H1 (cell line): ENCODE measurements at regions not wholly inside any gene's neighbourhood (a gene's known extent, or its start where the extent isn't known, plus 50 kb on each side); places are given as distances from the start of the nearest gene placed in this dataset.

Experiments used
- CTCF ChIA-PET: fragments of 300-600 bp; sonication (Branson Sonifier 250); formaldehyde crosslinking; loops from one replicate; lab custom pipeline; 2021; ENCODE audit not compliant: partially characterized antibody; lab: Charles Lee
- POLR2A ChIA-PET: fragments of 300-600 bp; sonication (Branson Sonifier 250); formaldehyde crosslinking; loops from one replicate; lab custom pipeline; 2021; ENCODE audit warnings: inconsistent platforms; ENCODE audit not compliant: partially characterized antibody; lab: Charles Lee
- DNase-seq, 2 experiments: peaks; one replicate each; pipeline versions ENCODE4 v3.0.0 to v3.0.0-alpha.2; 2010 to 2022; ENCODE audit warnings: low spot score in 2 of 2, low read depth in 1 of 2, mixed read lengths in 1 of 2
- FAIRE-seq: peaks from 2 replicates; lab custom pipeline; 2011; peaks lifted over from hg19 to GRCh38; lab: Jason Lieb, UNC
- H2AFZ ChIP-seq: 2 replicates; pipeline ENCODE4 v1.8.1; 2012; ENCODE audit warnings: low read length, inconsistent platforms
- H2AK5ac ChIP-seq: 2 replicates; pipeline ENCODE4 v1.6.1; 2013; ENCODE audit warnings: low read depth, low read length
- H2BK120ac ChIP-seq: replicated peaks from 2 replicates; pipeline ENCODE3; 2013; ENCODE audit warnings: low read depth, low read length, inconsistent platforms
- H2BK12ac ChIP-seq: 2 replicates; pipeline ENCODE4 v1.6.1; 2013; ENCODE audit warnings: low read depth, low read length
- H2BK15ac ChIP-seq: 2 replicates; pipeline ENCODE4 v1.6.1; 2013; ENCODE audit warnings: low read length
- H2BK20ac ChIP-seq: 2 replicates; pipeline ENCODE4 v1.6.1; 2013; ENCODE audit warnings: low read length
- H2BK5ac ChIP-seq: 2 replicates; pipeline ENCODE4 v1.6.1; 2013; ENCODE audit warnings: low read depth, low read length
- H3K14ac ChIP-seq: 2 replicates; pipeline ENCODE4 v1.6.1; 2013; ENCODE audit warnings: inconsistent platforms; ENCODE audit not compliant: insufficient read length
- H3K18ac ChIP-seq: 2 replicates; pipeline ENCODE4 v1.6.1; 2013; ENCODE audit warnings: low read length; ENCODE audit errors: extremely low read depth
- H3K23ac ChIP-seq: 2 replicates; pipeline ENCODE4 v1.6.1; 2013; ENCODE audit warnings: inconsistent platforms; ENCODE audit not compliant: insufficient read length
- H3K23me2 ChIP-seq: 2 replicates; pipeline ENCODE4 v1.6.1; 2013; ENCODE audit warnings: low read depth, low read length
- H3K27ac ChIP-seq: 2 replicates; pipeline ENCODE4 v1.6.1; 2011; ENCODE audit warnings: low read depth, low read length, inconsistent platforms
- H3K27me3 ChIP-seq, 4 experiments: replicated peaks in 1 of 4; 1 replicate in 1 of 4; 2 replicates in 3 of 4; pipeline versions ENCODE4 v1.6.1 to v1.8.1; 2011 to 2013; ENCODE audit warnings: low read length in 3 of 4, mild to moderate bottlenecking in 3 of 4, inconsistent platforms in 2 of 4, mixed read lengths in 2 of 4, moderate library complexity in 1 of 4; ENCODE audit not compliant: control insufficient read depth in 3 of 4, insufficient read depth in 3 of 4; ENCODE audit errors: extremely low read depth in 1 of 4
- H3K36me3 ChIP-seq, 4 experiments: 2 replicates each; pipeline versions ENCODE4 v1.6.1 to v1.8.1; 2011 to 2013; ENCODE audit warnings: mild to moderate bottlenecking in 4 of 4, low read length in 3 of 4, moderate library complexity in 2 of 4, control low read depth in 1 of 4, inconsistent platforms in 1 of 4; ENCODE audit not compliant: insufficient read depth in 4 of 4, control insufficient read depth in 2 of 4
- H3K4ac ChIP-seq: replicated peaks from 2 replicates; pipeline ENCODE3; 2013; ENCODE audit warnings: low read length, low read depth, mixed read lengths, inconsistent platforms; ENCODE audit not compliant: insufficient read length
- H3K4me1 ChIP-seq, 4 experiments: replicated peaks in 1 of 4; 1 replicate in 1 of 4; 2 replicates in 3 of 4; pipeline versions ENCODE4 v1.6.1 to v1.8.1; 2011 to 2013; ENCODE audit warnings: low read length in 3 of 4, inconsistent platforms in 2 of 4, mixed read lengths in 1 of 4; ENCODE audit not compliant: insufficient read depth in 4 of 4, control insufficient read depth in 3 of 4
- H3K4me2 ChIP-seq, 2 experiments: 2 replicates each; pipeline versions ENCODE4 v1.6.1 to v1.8.1; 2011 to 2013; ENCODE audit warnings: low read depth in 2 of 2, low read length in 2 of 2, control low read depth in 1 of 2, inconsistent platforms in 1 of 2, mild to moderate bottlenecking in 1 of 2; ENCODE audit not compliant: insufficient read depth in 1 of 2
- H3K4me3 ChIP-seq, 4 experiments: fragments of 200-600, 300-600 bp in 1 of 4; sonication (generic), shearing (Covaris generic), sonication (Bioruptor Twin) in 1 of 4; 2 replicates each; pipeline versions ENCODE4 v1.5.1 to v1.8.1; 2011 to 2016; ENCODE audit warnings: low read length in 4 of 4, low read depth in 3 of 4, control low read depth in 2 of 4, inconsistent platforms in 2 of 4, mild to moderate bottlenecking in 2 of 4, mixed read lengths in 1 of 4, moderate library complexity in 1 of 4; ENCODE audit not compliant: insufficient read depth in 2 of 4; ENCODE audit errors: extremely low read depth in 1 of 4
- H3K56ac ChIP-seq: replicated peaks from 2 replicates; pipeline ENCODE3; 2013; ENCODE audit warnings: low read depth, mild to moderate bottlenecking, mixed read lengths, low read length, inconsistent platforms; ENCODE audit not compliant: insufficient read length
- H3K79me1 ChIP-seq: 2 replicates; pipeline ENCODE4 v1.6.1; 2013; ENCODE audit warnings: low read depth, low read length, control low read depth
- H3K79me2 ChIP-seq, 2 experiments: 2 replicates each; pipeline versions ENCODE4 v1.6.1 to v1.8.1; 2012 to 2013; ENCODE audit warnings: low read length in 2 of 2, mild to moderate bottlenecking in 2 of 2, inconsistent platforms in 1 of 2; ENCODE audit not compliant: insufficient read depth in 2 of 2, control insufficient read depth in 1 of 2
- H3K9ac ChIP-seq, 4 experiments: replicated peaks in 1 of 4; 1 replicate in 1 of 4; 2 replicates in 3 of 4; pipeline versions ENCODE4 v1.6.1 to v1.8.1; 2011 to 2013; ENCODE audit warnings: low read depth in 3 of 4, low read length in 3 of 4, control low read depth in 2 of 4, mild to moderate bottlenecking in 2 of 4, moderate library complexity in 2 of 4, inconsistent platforms in 1 of 4; ENCODE audit errors: extremely low read depth in 1 of 4
- H3K9me3 ChIP-seq, 2 experiments: 2 replicates each; pipeline versions ENCODE4 v1.6.1 to v1.8.1; 2012 to 2013; ENCODE audit warnings: mild to moderate bottlenecking in 2 of 2, moderate library complexity in 2 of 2, control low read depth in 1 of 2, inconsistent platforms in 1 of 2, low read depth in 1 of 2, low read length in 1 of 2, mixed read lengths in 1 of 2; ENCODE audit not compliant: insufficient read depth in 2 of 2
- H4K20me1 ChIP-seq, 2 experiments: replicated peaks in 1 of 2; 2 replicates each; pipeline versions ENCODE3 to v1.8.1; 2011 to 2013; ENCODE audit warnings: inconsistent platforms in 2 of 2, low read length in 2 of 2, mild to moderate bottlenecking in 1 of 2; ENCODE audit not compliant: insufficient read depth in 2 of 2, control insufficient read depth in 1 of 2
- H4K5ac ChIP-seq: 2 replicates; pipeline ENCODE4 v1.6.1; 2013; ENCODE audit warnings: low read length, low read depth, mixed read lengths, inconsistent platforms; ENCODE audit not compliant: insufficient read length
- H4K8ac ChIP-seq: 2 replicates; pipeline ENCODE4 v1.8.0; 2013; ENCODE audit warnings: mild to moderate bottlenecking, moderate library complexity, low read length, inconsistent platforms; ENCODE audit not compliant: insufficient read depth; ENCODE audit errors: extremely low read depth
- H4K91ac ChIP-seq: replicated peaks from 2 replicates; pipeline ENCODE3; 2013; ENCODE audit warnings: low read length, mixed read lengths, inconsistent platforms; ENCODE audit not compliant: insufficient read length
- SRF ChIP-seq: IDR thresholded peaks from 2 replicates; pipeline ENCODE4 v1.6.1; 2011; ENCODE audit warnings: mild to moderate bottlenecking, low read depth, low read length, moderate library complexity
- WGBS, 2 experiments: shearing (Covaris generic) in 1 of 2; methylation state at CpG; one replicate each; pipeline versions ENCODE4 v1.1.6 to v1.1.7; 2013 to 2015; ENCODE audit warnings: low lambda C conversion rate in 2 of 2, mixed read lengths in 2 of 2, inconsistent platforms in 1 of 2, low coverage in 1 of 2, missing lambda C conversion rate in 1 of 2; ENCODE audit not compliant: insufficient replicate concordance in 2 of 2, insufficient coverage in 1 of 2, insufficient read length in 1 of 2; ENCODE audit errors: extremely low coverage in 1 of 2, missing lambda C conversion rate in 1 of 2; 5-methylcytosine and 5-hydroxymethylcytosine counted together

DNA sequence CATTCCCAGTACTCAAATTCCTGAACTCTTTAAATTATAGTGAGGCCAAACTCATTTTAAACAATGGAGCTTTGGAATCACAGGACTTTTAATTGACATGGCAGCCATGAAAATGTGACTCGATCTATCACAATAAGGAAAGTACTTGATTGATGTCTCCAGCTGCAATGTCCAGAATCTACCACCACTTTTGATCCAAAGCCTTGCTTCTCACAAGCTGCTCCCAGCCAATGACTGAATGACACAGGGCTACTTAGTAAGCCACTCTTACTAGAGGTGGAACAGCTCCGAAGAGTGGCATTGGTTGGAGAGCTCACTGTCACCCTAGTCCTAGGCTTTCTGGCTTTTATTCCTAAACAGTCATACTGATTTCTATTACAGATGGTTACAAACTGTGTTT lies 270.1 kb downstream of the IRS1 start:
- Histone ChIP-seq H3K9ac (no peak overlapping the region), H2AK5ac (no peak overlapping the region), H3K18ac (no peak overlapping the region), H3K4me2 (no peak overlapping the region), H2AFZ (no peak overlapping the region), H2BK5ac (no peak overlapping the region), H3K56ac (no peak overlapping the region), H4K91ac (no peak overlapping the region), H4K8ac (no peak overlapping the region), H2BK20ac (no peak overlapping the region), H3K4me3 (no peak overlapping the region), H3K79me2 (no peaks in the 10 kb centered on the region), H4K5ac (no peak overlapping the region), H3K27ac (no peak overlapping the region), H3K4me1 (no peaks in the 10 kb centered on the region), H3K23ac (no peak overlapping the region), H3K23me2 (no peaks in the 10 kb centered on the region), H3K14ac (no peak overlapping the region), H3K4ac (no peak overlapping the region), H3K9me3 (no peaks in the 10 kb centered on the region), H2BK120ac (no peak overlapping the region), H2BK15ac (no peak overlapping the region), H3K79me1 (no peaks in the 10 kb centered on the region), H4K20me1 (no peaks in the 10 kb centered on the region), H3K27me3 (no peaks in the 10 kb centered on the region), H3K36me3 (no peaks in the 10 kb centered on the region), H2BK12ac (no peak overlapping the region)
- no peak for TF ChIP-seq SRF
- CTCF ChIA-PET = interaction anchor here (1.0 to 1.7 kb wide), 4 partner anchors 22 to 273 kb away, joined by 3 to 4 read pairs (median 4); no protein-coding TSS in a partner anchor
- POLR2A ChIA-PET = no interaction called here
- no peak for DNase-seq
- FAIRE-seq = no peak
- WGBS, 2 experiments = 97% methylated on average over 2 of the region's 2 CpGs; no CpG with 5 or more reads in 1 of the 2 experiments
